HUES64 (cell line): ENCODE measurements at regions not wholly inside any gene's neighbourhood (a gene's known extent, or its start where the extent isn't known, plus 50 kb on each side); places are given as distances from the start of the nearest gene placed in this dataset.
"Not testable (repeated sequence)": the region's sequence is repeated elsewhere in the genome, so short reads cannot be mapped to it uniquely, and the experiment has no call there.

Experiments used
- H3K27ac ChIP-seq: 2 replicates; pipeline ENCODE4 v1.7.0; 2013; ENCODE audit warnings: low read depth, low read length, inconsistent platforms
- H3K27me3 ChIP-seq: 2 replicates; pipeline ENCODE4 v1.6.1; 2013; ENCODE audit warnings: mild to moderate bottlenecking, low read length; ENCODE audit not compliant: insufficient read depth
- H3K36me3 ChIP-seq: 2 replicates; pipeline ENCODE4 v1.6.1; 2013; ENCODE audit warnings: mild to moderate bottlenecking, low read length; ENCODE audit not compliant: insufficient read depth
- H3K4me1 ChIP-seq: 2 replicates; pipeline ENCODE4 v1.6.1; 2013; ENCODE audit warnings: mild to moderate bottlenecking, low read length, moderate library complexity; ENCODE audit not compliant: insufficient read depth
- H3K4me3 ChIP-seq: 2 replicates; pipeline ENCODE4 v1.5.1; 2013; ENCODE audit warnings: mild to moderate bottlenecking, low read length, moderate library complexity
- H3K9ac ChIP-seq: 2 replicates; pipeline ENCODE4 v1.6.1; 2013; ENCODE audit warnings: mild to moderate bottlenecking, low read depth, low read length
- H3K9me3 ChIP-seq: 2 replicates; pipeline ENCODE4 v1.6.1; 2013; ENCODE audit warnings: low read depth, low read length; ENCODE audit not compliant: insufficient read depth
- WGBS: fragments of 150-250, 120-280 bp; methylation state at CpG from one replicate; pipeline ENCODE4 v1.1.7; 2013; ENCODE audit warnings: missing lambda C conversion rate; 5-methylcytosine and 5-hydroxymethylcytosine counted together

GRCh38 chr7:50920031-50920635 lies 137.4 kb upstream of the GRB10 start:
- no peak overlapping the region for H3K27ac ChIP-seq
- no peaks in the 10 kb centered on the region for H3K9me3 ChIP-seq
- H3K4me3 ChIP-seq: no peak overlapping the region
- peaks cover 2% of the 10 kb centered on the region; the same call in 1 of the 2 replicates for H3K4me1 ChIP-seq
- no peak overlapping the region for H3K9ac ChIP-seq
- H3K27me3 ChIP-seq: no peaks in the 10 kb centered on the region
- 92% methylated on average over 7 of the region's 7 CpGs for WGBS
- no peaks in the 10 kb centered on the region for H3K36me3 ChIP-seq

GRCh38 chr7:50915621-50916020 lies 132.9 kb upstream of the GRB10 start:
- Histone ChIP-seq H3K27me3 (no peaks in the 10 kb centered on the region), H3K27ac (no peak overlapping the region), H3K4me1 (no peaks in the 10 kb centered on the region; the same call in 1 of the 2 replicates), H3K9ac (no peak overlapping the region), H3K36me3 (no peaks in the 10 kb centered on the region), H3K4me3 (no peak overlapping the region), H3K9me3 (no peaks in the 10 kb centered on the region)
- 90% methylated on average over 5 of the region's 5 CpGs for WGBS

DNA sequence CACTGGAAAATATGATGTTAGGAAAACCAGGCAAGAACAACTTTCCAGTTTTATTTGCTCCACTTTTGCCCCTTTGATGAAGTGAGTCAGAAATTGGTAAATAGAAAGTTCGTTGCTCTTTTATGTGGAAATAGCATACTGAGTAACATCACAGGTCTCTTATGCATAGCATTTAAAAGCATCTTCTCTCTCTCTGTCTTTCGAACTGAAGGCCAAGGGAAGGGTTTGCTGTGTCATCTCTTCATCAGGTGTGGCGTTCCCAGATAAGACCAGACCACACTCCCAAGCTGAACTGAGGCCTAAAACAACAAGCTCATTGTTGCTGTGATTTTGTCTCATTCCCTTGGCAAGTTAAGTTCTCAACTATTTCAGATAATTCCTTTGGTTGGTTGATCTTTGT lies 131.8 kb upstream of the GRB10 start:
- Histone ChIP-seq H3K36me3 (no peaks in the 10 kb centered on the region), H3K4me3 (no peak overlapping the region), H3K4me1 (no peaks in the 10 kb centered on the region; the same call in 1 of the 2 replicates), H3K9ac (no peak overlapping the region), H3K27ac (no peak overlapping the region), H3K9me3 (no peaks in the 10 kb centered on the region), H3K27me3 (no peaks in the 10 kb centered on the region)
- WGBS: 82% methylated on average over 3 of the region's 3 CpGs

DNA sequence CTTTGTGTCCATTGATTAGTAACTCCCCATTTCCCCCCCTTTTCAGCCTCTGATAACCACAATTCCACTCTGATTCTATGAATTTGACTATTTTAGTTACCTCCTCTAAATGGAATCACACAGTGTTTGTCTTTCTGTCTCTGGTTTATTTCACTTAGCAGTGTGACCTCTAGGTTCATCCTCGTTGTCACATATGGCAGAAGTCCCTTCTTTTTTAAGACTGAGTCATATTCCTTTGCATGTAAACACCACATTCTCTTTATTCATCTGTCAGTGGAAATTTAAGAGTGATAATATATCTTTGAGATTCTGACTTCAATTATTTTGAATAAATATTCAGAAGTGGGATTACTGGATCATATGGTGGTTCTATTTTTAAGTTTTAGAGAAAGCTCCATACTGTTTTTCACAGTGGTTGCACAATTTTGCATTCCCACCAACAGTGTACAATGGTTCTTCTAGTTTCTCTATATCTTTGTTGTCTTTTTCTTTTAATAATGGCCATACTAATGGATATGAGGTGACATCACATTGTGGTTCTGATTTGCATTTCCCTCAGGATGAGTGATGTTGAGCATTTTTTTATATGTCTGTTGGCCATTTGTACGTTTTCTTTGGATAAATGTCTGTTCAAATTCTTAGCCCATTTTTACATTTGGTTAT lies 126.1 kb upstream of the GRB10 start:
- Histone ChIP-seq H3K4me1 (no peaks in the 10 kb centered on the region), H3K4me3 (no peak overlapping the region), H3K27ac (no peak overlapping the region), H3K9ac (no peak overlapping the region), H3K36me3 (no peaks in the 10 kb centered on the region), H3K27me3 (no peaks in the 10 kb centered on the region), H3K9me3 (0 out of 2 replicates have a peak, but pooled peaks cover 2% of the 10 kb centered on the region)
- 94% methylated on average over 2 of the region's 2 CpGs for WGBS

DNA sequence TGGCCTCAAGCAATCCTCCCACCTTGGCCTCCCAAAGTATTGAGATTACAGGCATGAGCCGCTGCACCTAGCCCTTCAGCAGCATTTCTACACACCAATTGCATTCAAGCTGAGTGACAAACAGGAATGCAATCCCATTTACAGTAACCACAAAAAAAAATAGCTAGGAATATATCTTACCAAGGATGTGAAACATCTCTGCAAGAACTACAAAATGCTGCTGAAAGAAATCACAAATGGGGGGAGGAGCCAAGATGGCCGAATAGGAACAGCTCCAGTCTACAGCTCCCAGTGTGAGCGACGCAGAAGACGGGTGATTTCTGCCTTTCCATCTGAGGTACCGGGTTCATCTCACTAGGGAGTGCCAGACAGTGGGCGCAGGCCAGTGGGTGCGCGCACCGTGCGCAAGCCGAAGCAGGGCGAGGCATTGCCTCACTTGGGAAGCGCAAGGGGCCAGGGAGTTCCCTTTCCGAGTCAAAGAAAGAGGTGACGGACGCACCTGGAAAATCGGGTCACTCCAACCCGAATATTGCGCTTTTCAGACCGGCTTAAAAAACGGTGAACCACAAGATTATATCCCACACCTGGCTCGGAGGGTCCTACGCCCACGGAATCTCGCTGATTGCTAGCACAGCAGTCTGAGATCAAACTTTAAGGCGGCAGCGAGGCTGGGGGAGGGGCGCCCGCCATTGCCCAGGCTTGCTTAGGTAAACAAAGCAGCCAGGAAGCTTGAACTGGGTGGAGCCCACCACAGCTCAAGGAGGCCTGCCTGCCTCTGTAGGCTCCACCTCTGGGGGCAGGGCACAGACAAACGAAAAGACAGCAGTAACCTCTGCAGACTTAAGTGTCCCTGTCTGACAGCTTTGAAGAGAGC lies 116.1 kb upstream of the GRB10 start:
- WGBS: 80% methylated on average over 28 of the region's 31 CpGs
- H3K27ac ChIP-seq, H3K4me3 ChIP-seq, H3K36me3 ChIP-seq, H3K9ac ChIP-seq, H3K9me3 ChIP-seq, H3K27me3 ChIP-seq, H3K4me1 ChIP-seq: not testable (repeated sequence)

DNA sequence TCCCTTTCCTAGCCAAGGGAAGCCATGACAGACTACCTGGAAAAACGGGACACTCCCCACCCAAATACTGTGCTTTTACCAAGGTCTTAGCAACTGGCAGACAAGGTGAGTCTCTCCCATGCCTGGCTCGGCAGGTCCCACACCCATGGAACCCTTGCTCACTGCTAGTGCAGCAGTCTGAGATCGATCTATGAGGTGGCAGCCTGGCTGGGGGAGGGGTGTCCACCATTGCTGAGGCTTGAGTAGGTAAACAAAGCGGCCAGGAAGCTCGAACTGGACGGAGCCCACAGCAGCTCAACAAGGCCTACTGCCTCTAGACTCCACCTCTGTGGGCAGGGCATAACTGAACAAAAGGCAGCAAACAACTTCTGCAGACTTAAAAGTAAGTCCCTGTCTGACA lies 104.4 kb upstream of the GRB10 start:
- H3K27ac ChIP-seq, H3K4me3 ChIP-seq, H3K36me3 ChIP-seq, H3K9ac ChIP-seq, H3K27me3 ChIP-seq, H3K4me1 ChIP-seq, H3K9me3 ChIP-seq: not testable (repeated sequence)
- WGBS: 87% methylated on average over 6 of the region's 6 CpGs

DNA sequence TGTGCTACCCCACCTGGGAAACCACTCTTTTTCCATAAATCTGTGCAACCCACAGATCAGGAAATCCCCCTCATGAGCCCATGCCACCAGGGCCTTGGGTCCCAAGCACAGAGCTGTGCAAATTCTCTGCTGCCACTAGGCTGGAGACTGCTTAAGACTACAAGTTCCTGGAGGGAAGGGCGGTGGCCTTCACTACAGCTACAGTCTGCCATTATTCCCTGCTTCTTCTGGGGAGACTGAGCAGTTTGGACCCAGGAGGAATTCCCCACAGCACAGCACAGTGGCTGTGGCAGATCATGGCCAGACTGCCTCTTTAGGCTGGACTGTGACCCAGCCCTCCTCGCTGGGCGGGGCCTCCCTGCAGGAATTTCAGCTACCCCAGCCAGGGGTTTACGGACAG lies 89.7 kb upstream of the GRB10 start:
- Histone ChIP-seq H3K9ac (no peak overlapping the region), H3K4me3 (no peak overlapping the region), H3K27me3 (no peaks in the 10 kb centered on the region), H3K27ac (no peak overlapping the region), H3K4me1 (peaks cover 9% of the 10 kb centered on the region; the same call in 1 of the 2 replicates), H3K36me3 (no peaks in the 10 kb centered on the region), H3K9me3 (0 out of 2 replicates have a peak, but pooled peaks cover 3% of the 10 kb centered on the region)
- 89% methylated on average over 4 of the region's 4 CpGs for WGBS

DNA sequence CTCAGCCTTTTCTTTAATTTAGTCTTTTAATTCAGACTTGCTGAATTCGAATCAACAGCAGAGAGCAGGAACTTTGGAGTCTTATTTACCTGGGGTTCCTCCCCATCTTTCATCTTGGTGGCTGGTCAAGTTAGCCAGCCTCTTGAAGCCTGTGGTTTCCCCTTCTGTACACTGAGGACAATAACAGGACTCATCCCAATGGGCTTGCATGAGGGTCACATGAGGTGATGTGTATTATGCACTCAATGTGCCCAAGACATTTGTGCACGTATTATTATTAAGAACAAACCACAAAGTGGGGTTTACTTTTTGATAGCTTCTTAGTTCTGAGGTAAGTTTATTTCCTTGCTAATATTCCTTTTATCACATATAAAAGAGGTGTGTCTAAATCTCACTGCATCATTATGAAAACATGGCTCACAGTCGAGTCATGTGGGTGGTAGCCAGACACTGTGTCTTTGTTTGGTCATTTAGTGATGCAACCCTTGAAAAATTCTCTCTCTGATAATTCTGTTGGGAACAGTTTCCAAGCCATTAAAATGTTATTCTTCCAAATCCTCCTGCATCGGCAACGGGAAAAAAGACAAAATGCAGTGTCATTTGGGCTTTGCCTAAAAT lies 86.5 kb upstream of the GRB10 start:
- Histone ChIP-seq H3K27me3 (no peaks in the 10 kb centered on the region), H3K9me3 (no peaks in the 10 kb centered on the region), H3K4me3 (no peak overlapping the region), H3K4me1 (peaks cover 39% of the 10 kb centered on the region), H3K9ac (no peak overlapping the region), H3K27ac (no peak overlapping the region), H3K36me3 (no peaks in the 10 kb centered on the region)
- 93% methylated on average over 4 of the region's 5 CpGs for WGBS

GRCh38 chr7:50868426-50869100 lies 85.9 kb upstream of the GRB10 start:
- no peaks in the 10 kb centered on the region for H3K9me3 ChIP-seq
- H3K4me3 ChIP-seq: no peak overlapping the region
- H3K27me3 ChIP-seq: no peaks in the 10 kb centered on the region
- 71% methylated on average over 3 of the region's 3 CpGs for WGBS
- peaks cover 39% of the 10 kb centered on the region for H3K4me1 ChIP-seq
- H3K36me3 ChIP-seq: no peaks in the 10 kb centered on the region
- no peak overlapping the region for H3K27ac ChIP-seq
- no peak overlapping the region for H3K9ac ChIP-seq

GRCh38 chr7:50867034-50867356 lies 84.3 kb upstream of the GRB10 start:
- peak overlapping the region; percentile 61; the same call in 1 of the 2 replicates for H3K27ac ChIP-seq
- H3K36me3 ChIP-seq: no peaks in the 10 kb centered on the region
- peaks cover 39% of the 10 kb centered on the region for H3K4me1 ChIP-seq
- peak overlapping the region; percentile 9; the same call in 1 of the 2 replicates for H3K4me3 ChIP-seq
- no peaks in the 10 kb centered on the region for H3K9me3 ChIP-seq
- no peaks in the 10 kb centered on the region for H3K27me3 ChIP-seq
- WGBS: 61% methylated on average over 4 of the region's 4 CpGs
- no peak overlapping the region for H3K9ac ChIP-seq
